Limb (tissue), 2 donors: ENCODE measurements at regions not wholly inside any gene's neighbourhood (a gene's known extent, or its start where the extent isn't known, plus 50 kb on each side); places are given as distances from the start of the nearest gene placed in this dataset.

Source experiments
- DNase-seq, 2 donors: peaks; one replicate each; pipeline ENCODE4 v3.0.0-alpha.2; 2016; ENCODE audit errors: extremely low spot score in 2 of 2

- no peak for DNase-seq
Observed at GRCh38 chr2:181185948-181186347, 205.5 kb downstream of the UBE2E3 start.

- no peak for DNase-seq
Observed at GRCh38 chr2:181188605-181189004, 208.2 kb downstream of the UBE2E3 start.

GRCh38 chr2:181189951-181190350, 209.5 kb downstream of the UBE2E3 start:
- DNase-seq, result no peak

- peak in 1 of 2 donors; percentile 27 for DNase-seq
Observed at GRCh38 chr2:181190711-181191110, 210.3 kb downstream of the UBE2E3 start.

- no peak for DNase-seq
Observed at GRCh38 chr2:181193550-181193949, 213.1 kb downstream of the UBE2E3 start.

- DNase-seq, result no peak
Observed at GRCh38 chr2:181196401-181196800, 216.0 kb downstream of the UBE2E3 start.

- no peak for DNase-seq
Observed at GRCh38 chr2:181197140-181197760, 216.8 kb downstream of the UBE2E3 start.

- DNase-seq, result no peak
Observed at GRCh38 chr2:181198183-181198864, 217.9 kb downstream of the UBE2E3 start.

GRCh38 chr2:181203412-181203811, 223.0 kb downstream of the UBE2E3 start:
- no peak for DNase-seq

GRCh38 chr2:181203916-181204315, 223.5 kb downstream of the UBE2E3 start:
- no peak for DNase-seq

GRCh38 chr2:181218401-181218821, 238.0 kb downstream of the UBE2E3 start:
- DNase-seq, result no peak

GRCh38 chr2:181223234-181223633, 234.0 kb upstream of the ITGA4 start:
- no peak for DNase-seq

- no peak for DNase-seq
Observed at GRCh38 chr2:181224866-181225265, 232.3 kb upstream of the ITGA4 start.

- DNase-seq, result no peak
Observed at GRCh38 chr2:181228661-181229060, 228.5 kb upstream of the ITGA4 start.

GRCh38 chr2:181231151-181231550, 226.0 kb upstream of the ITGA4 start:
- no peak for DNase-seq

GRCh38 chr2:181231886-181232621, 225.1 kb upstream of the ITGA4 start:
- DNase-seq, result no peak

GRCh38 chr2:181234487-181234891, 222.7 kb upstream of the ITGA4 start:
- no peak for DNase-seq

GRCh38 chr2:181235011-181235410, 222.2 kb upstream of the ITGA4 start:
- no peak for DNase-seq

- DNase-seq, result no peak
Observed at GRCh38 chr2:181235683-181236459, 221.3 kb upstream of the ITGA4 start.

GRCh38 chr2:181239201-181239799, 217.9 kb upstream of the ITGA4 start:
- DNase-seq, result no peak

GRCh38 chr2:181240844-181241243, 216.3 kb upstream of the ITGA4 start:
- DNase-seq, result no peak
